Daoy (cell line): ENCODE measurements at regions not wholly inside any gene's neighbourhood (a gene's known extent, or its start where the extent isn't known, plus 50 kb on each side); places are given as distances from the start of the nearest gene placed in this dataset.
A peak's percentile ranks its signal among the peaks of the same experiment; 100 is the strongest.

Experiments
- DNase-seq: peaks from one replicate; pipeline ENCODE4 v3.0.0-alpha.2; 2015; ENCODE audit warnings: low read depth

- peak; percentile 2 for DNase-seq
Observed at GRCh38 chr5:135248801-135249231, 150.2 kb downstream of the MACROH2A1 start.

DNA sequence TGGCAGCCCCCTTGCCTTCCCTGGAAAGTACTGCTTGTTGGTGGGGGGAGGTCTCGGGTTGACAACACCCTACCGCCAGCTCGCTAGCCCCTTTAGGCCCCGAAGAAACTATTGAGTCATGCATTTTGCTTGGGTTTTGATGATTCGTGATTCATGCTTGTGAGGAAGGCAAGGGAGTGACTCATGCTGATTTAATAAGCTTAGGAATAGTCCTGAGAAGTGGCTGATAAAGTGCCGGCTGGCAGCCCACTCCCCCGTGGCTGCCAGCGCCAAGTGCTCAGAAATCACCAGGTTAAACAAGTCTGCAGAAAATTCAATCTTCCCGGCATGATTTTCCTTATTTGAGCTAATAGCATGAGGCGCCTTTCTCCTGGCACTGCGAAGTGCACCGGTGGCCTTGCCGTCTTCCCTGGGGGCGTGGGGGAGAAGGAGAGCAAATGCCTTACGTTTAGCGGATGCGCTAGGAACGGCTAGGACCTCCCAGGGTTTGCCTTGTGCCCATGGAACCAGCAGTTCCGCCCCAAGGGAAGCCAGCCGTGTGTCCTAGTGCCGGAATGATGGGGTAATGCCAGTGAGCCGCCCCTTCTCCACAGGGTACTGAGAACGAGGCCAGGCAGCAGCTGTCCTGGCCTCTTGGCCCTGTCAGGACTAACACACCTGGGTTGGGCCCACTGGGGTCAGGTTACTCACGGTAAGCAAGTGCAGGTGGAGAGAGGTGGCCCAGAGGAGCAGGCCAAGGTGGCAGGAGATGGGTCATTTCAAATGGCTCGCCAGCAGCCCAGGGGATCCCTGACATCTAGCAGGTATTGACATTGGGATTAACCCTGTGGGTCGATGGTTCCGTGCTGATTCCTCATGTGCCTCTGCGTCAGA, 151.9 kb downstream of the MACROH2A1 start:
- DNase-seq = peak; percentile 95

GRCh38 chr5:135246605-135246922, 152.5 kb downstream of the MACROH2A1 start:
- no peak for DNase-seq

DNA sequence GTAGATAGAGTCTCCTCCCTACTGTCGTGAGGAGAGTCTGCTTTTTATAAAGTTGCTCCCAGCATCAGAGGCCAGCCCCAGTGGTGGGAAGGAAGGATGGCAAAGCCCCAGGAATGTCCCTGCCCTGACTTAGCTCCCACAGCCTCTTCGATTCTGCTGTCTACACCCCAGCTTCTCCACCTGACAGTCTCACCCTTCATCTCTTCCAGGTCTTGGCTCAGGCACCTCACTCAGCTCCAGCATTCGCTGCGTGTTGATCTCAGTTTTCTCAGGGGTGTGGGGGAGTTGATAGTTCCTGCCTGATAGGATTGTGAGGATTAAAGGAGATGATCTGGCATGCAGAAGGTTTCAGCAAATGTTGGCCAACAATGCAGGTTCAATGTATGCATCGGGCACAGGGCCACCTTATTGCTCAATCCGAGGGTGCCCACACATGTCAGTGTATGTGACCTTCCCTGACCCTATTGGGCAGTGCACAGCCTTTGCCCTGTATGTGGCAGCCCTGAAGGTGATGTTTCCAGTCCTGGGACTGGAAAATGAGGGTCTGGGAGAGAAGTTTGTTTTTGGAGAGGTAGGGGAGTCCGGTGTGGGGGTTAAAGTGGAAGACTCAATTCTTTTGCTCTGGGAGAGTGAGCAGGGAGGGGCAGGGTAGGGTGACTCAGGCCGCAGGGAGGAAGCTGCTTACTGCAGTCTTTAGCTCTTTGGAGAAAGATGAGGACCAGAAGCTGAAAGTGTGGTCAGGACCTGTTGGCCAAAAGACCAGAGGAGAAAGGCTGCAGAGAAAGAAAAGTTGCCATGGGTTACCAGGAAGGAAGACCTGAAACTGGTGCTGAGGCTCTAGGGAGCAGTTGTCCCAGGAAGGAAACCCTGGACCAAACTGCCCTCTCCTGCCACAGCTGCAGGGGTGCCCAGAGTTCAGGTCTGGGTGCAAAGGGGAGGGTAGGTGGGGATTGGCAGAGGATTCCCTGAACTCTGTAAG, 153.2 kb downstream of the MACROH2A1 start:
- peak; percentile 80 for DNase-seq

GRCh38 chr5:135244620-135245021, 154.4 kb downstream of the MACROH2A1 start:
- no peak for DNase-seq

GRCh38 chr5:135243556-135244285, 155.3 kb downstream of the MACROH2A1 start:
- DNase-seq = peak; percentile 1

- no peak for DNase-seq
Observed at GRCh38 chr5:135242866-135243555, 156.0 kb downstream of the MACROH2A1 start.

DNA sequence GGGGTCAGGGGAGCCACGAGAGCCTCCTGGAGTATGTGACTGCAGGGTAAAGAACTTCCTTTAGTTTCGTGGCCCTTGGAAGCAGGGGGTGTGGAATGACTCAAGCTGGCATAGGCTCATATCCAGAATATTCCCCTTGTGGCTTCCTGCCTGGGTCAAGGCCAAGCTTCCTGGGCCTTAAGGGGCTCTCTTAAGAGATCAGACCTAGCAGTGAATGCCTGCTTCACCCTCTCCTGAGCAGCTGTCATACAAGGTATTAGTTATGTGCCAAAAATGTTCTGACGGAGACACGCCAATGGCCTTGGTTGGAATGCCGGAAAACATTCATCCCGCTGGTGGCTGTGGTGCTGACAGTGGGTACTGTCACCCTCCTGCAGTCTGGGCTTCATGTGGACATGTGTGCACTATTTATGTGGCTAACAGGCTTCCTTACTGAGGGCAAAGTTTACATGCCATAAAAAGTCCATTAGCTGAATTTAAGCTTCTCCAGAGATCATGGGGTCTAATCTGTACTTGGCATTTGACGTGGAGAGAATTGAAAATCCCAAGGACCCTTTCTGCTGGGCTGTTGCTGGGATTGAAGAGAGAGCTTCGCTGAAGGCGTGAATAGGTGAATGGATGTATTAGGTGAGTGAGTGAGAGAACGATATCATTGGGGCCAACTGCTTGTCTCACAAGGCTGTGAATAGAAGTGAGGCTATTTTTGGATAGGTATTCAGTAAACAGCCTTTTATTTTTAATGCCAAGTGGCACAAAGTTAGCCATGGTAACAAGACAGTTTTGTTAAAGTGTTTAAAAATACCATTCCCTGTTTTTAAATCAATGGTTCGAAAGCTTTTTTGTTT, 156.8 kb downstream of the MACROH2A1 start:
- peak; percentile 95 for DNase-seq

GRCh38 chr5:135241536-135241935, 157.5 kb downstream of the MACROH2A1 start:
- no peak for DNase-seq

GRCh38 chr5:135240781-135241360, 158.2 kb downstream of the MACROH2A1 start:
- DNase-seq = no peak

DNA sequence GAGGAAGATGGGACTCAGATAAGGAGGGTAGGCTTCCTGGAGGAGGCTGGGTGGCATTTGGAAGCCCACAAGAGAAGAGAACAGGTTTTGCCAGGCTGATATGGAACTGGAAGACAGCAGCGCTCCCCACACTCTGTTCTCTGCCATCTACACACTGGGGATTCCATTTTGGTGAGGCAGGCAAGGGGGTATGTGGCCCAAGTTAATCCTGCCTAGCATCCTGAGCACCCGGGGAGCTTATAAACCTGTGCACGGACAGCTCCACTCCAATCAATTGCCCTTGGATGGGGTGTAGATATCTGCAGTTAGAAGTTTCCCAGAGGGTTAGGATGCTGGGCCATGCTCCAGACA, 158.8 kb downstream of the MACROH2A1 start:
- DNase-seq = no peak

DNA sequence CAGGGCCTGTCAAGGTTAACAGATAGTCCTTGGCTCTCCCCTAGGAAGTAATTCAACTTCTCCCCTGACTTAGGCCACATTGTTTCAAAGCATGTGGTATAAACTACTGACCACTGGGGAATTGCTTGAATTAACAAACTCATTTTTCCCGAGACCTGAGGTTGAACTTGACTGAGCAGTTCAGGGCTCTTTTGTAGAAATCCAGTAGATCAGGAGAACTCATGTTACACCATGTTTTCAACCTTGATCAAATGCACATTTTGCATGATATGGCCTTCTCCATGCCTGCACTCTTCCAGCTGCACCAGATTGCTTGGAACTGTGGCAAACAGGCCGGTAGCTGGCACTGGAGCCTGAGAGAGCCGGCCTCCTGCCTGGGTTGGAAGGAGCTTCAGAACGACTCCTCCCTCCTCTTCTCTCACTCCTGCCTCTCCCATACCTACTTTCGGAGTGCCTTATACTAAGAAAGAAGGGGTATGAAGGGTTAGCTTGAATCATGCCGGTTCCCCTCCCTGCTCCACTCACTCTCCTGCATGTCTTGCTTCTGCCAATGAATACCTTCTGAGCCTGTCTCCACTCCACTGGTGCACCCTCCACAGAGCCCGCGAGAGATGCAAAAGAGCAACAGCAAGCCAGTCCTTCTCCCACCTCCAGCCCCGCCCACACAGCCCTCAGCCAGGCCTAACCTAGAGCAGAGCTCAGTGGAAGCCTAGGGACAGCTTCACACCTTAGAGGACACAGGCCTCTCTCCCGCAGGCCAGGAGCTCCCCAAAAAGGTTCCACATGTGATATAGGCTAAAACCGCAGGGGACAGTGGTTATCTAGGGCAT, 159.4 kb downstream of the MACROH2A1 start:
- no peak for DNase-seq

GRCh38 chr5:135238622-135239452, 160.2 kb downstream of the MACROH2A1 start:
- DNase-seq = no peak

GRCh38 chr5:135237748-135238103, 161.3 kb downstream of the MACROH2A1 start:
- DNase-seq = no peak

- no peak for DNase-seq
Observed at GRCh38 chr5:135236908-135237747, 161.9 kb downstream of the MACROH2A1 start.

- no peak for DNase-seq
Observed at GRCh38 chr5:135236228-135236907, 162.7 kb downstream of the MACROH2A1 start.
